Effector CD4-positive, alpha-beta T cell (primary cell): ENCODE measurements at regions not wholly inside any gene's neighbourhood (a gene's known extent, or its start where the extent isn't known, plus 50 kb on each side); places are given as distances from the start of the nearest gene placed in this dataset.
"Not testable (repeated sequence)": the region's sequence is repeated elsewhere in the genome, so short reads cannot be mapped to it uniquely, and the experiment has no call there.

Experiments used
- DNase-seq: peaks from one replicate; pipeline ENCODE4 v3.0.0-alpha.2; 2020

GRCh38 chr12:22812531-22812930 is 187.6 kb downstream of the ETNK1 start:
- no peak for DNase-seq

DNA sequence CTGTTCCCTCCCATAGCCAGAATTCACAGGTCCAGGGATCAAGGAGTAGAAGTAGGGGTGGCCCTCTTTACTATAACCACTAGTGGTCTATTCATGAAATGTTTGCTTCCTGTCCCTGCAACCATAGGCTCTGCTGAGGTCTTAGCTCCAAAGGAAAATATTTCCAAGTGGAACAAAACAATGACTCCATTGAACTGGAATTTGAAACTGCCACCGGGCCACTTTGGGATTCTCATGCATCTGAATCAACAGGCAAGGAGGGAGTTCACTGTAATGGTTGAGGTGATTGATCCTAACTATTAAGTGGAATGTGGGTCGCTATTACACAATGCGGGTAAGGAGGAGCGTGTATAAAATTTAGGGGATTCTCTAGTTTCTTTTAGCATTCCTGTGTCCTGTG is 197.0 kb downstream of the ETNK1 start:
- no peak for DNase-seq

- DNase-seq, result no peak
Measured at GRCh38 chr12:22826026-22826425, 201.1 kb downstream of the ETNK1 start.

DNA sequence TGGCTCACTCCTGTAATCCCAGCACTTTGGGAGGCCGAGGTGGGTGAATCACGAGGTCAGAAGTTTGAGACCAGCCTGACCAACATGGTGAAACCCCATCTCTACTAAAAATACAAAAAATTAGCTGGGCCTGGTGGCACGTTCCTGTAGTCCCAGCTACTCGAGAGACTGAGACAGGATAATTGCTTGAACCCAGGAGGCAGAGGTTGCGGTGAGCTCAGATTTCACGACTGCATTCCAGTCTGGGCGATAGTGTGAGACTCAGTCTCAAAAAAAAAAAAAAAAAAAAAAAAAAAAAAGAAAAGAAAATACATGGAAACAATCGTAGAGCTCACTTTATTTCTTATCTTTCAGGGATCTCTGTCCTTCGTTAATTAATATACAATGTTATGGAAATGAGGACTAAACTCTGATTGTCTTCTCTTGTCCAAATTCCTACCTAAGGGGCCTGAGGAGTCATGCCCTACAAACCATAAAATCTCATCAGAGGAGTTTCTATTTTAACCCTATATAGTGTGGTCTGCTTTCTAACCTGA is 201.5 kb downstream of the ETNK1 start:
- not testable (repeated sequence) for DNase-seq

DNA sequence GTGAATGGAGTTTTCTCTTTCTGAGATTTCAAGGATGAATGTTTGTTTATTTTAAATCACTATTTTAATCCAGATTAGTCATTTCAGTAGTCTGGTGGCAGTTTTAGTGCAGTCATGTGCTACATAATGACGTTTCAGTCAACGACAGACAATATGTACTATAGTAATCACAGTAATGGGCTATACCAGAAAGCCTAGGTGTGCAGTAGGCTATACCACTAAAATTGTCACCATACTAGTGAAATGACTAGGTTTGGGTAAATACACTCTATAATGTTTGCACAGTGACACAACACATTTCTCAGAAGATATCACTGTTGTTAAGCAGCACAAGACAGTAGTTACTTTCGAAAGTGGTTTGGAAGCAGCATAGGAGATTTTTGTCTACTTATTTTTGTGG is 203.1 kb downstream of the ETNK1 start:
- DNase-seq, result no peak

- no peak for DNase-seq
Measured at GRCh38 chr12:22835431-22835830, 210.5 kb downstream of the ETNK1 start.

DNA sequence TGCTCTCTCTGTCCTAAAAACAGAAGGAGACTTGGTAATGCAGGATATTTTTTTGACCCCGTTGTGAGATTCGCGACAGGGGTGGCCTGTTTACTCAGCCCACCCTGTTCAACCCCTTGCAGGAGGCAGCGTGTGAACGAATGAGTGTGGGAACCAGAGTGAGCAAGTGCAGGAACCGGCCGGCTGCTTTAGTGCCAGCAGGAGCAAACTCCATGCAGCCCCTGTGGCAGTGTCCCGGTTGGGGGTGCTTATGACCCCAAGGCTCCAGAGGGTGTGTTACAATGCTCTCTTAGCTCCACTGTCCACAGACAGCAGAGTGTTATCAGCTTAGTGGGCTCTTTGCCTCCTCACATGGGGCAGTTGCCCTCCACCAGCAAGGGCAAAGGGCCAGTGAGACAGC is 225.2 kb downstream of the ETNK1 start:
- no peak for DNase-seq

- DNase-seq, result no peak
Measured at GRCh38 chr12:22851532-22851931, 226.6 kb downstream of the ETNK1 start.

DNA sequence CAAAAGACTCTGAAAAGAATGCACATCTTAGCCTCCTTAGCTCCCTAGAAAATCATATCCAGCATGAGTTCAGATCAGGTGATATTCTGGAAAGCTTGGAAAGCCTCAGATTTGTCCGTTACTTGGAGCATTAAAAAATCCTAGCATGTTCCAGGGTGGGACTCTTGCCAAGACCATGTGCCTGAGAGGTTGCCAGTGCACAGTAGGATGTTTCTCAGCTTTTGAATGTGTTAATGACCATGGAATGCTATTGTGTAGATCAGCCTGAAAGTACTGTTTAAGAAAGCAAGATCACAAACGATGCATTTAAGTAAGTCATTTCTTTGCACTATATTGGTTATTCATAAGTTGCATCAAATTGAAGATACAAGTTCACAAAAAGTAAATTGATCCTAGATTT is 230.5 kb downstream of the ETNK1 start:
- DNase-seq, result no peak

DNA sequence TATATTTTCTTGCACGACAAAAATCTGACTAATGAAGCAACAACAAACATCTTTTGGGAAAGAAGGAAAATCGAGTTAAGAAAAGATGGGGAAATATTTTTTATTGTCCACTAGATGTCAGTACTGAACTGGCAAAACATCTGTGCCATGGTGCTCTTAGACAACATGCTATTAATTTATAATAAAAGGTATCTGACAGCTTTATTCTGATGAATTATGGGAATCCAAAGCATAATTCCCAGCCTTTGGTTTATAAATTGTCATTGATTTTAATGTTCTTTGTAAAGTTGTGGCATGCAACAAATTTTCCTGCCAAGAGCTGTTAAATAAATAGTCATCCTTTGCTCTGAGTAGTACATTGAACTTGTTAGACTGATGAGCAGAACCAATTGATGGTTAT is 231.2 kb downstream of the ETNK1 start:
- DNase-seq, result no peak

GRCh38 chr12:22858849-22859570 is 234.0 kb downstream of the ETNK1 start:
- no peak for DNase-seq

DNA sequence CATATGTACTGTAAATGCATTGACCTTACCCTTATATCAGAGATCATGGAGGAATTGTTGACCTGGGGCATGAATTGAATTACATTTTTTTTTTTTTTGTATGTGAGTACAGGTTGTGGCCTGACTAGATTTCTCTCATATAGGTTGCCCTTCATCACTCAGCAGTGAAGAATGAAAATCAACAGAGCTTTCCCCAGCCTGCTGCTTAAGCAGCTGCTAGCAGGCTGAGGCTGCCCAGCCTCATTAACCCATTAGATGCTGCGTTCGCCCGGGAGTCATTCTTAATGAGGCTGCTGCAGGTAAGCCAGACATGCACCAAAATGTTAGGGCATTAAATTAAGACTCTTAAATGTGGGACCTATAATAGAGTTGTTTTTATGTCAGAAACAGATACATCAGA is 236.0 kb downstream of the ETNK1 start:
- DNase-seq, result no peak

- no peak for DNase-seq
Measured at GRCh38 chr12:22865822-22866221, 240.9 kb downstream of the ETNK1 start.

DNA sequence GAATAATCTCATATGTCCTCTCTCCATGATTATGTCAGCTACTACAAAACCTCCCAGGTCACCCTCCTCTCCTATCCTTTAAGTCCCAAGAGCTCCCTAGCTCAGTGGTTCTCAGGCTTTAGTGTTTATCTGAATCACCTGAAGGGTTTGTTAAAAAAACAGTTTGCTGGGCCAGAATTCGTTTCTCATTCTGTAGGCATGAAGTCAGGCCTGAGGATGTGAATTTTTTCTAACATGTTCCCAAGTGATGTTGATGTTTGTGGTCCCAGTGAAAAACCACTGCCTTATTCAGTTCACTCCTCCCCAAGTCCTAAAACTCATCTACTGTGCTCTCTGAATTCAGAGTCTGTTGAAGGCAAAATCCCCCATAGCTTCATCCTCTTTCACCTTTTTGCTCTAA is 241.4 kb downstream of the ETNK1 start:
- no peak for DNase-seq

DNA sequence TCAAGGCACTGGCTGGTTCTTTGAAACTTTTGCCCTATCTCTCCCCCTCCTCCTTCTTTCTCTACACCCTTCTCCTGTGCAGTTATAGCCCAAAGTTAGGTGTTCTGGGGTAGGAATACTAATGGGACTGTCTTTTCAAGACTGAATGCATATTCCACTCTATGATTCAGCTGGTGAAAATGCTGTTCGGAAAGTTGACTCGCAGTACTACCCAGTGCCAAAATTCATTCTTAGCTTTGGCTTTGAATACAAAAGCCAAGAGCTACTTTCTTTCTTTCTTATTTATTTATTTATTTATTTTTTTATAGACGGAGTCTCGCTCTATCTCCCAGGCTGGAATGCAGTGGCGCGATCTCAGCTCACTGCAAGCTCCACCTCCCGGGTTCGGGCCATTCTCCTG is 249.2 kb downstream of the ETNK1 start:
- no peak for DNase-seq

- no peak for DNase-seq
Measured at GRCh38 chr12:22876262-22876661, 251.3 kb downstream of the ETNK1 start.

GRCh38 chr12:22879203-22879602 is 254.2 kb downstream of the ETNK1 start:
- DNase-seq, result no peak

- DNase-seq, result no peak
Measured at GRCh38 chr12:22880331-22880730, 255.4 kb downstream of the ETNK1 start.

DNA sequence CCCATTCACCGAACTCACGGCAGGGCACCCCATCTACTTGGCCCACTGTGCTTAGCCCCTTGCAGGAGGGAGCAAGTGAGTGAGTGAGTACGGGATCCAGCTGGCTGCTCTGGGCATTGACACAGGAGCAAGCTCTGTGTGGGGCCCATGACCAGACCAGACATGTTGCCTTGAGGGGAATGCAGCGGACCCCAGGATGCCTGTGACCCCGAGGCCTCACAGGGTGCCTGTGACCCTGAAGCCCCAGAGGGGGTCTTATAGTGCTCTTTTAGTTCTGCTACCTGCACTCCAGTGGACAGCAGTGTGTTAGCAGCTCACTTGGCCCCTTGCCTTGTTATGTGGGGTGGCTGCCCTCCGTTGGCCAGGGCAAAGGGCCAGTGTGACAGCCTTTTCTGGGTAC is 255.8 kb downstream of the ETNK1 start:
- DNase-seq, result no peak

- no peak for DNase-seq
Measured at GRCh38 chr12:22881878-22882385, 257.0 kb downstream of the ETNK1 start.

GRCh38 chr12:22882559-22882958 is 257.6 kb downstream of the ETNK1 start:
- DNase-seq, result no peak

- DNase-seq, result no peak
Measured at GRCh38 chr12:22893878-22894277, 268.9 kb downstream of the ETNK1 start.

GRCh38 chr12:22899184-22899583 is 274.2 kb downstream of the ETNK1 start:
- DNase-seq, result no peak

GRCh38 chr12:22900401-22900800 is 275.4 kb downstream of the ETNK1 start:
- no peak for DNase-seq

DNA sequence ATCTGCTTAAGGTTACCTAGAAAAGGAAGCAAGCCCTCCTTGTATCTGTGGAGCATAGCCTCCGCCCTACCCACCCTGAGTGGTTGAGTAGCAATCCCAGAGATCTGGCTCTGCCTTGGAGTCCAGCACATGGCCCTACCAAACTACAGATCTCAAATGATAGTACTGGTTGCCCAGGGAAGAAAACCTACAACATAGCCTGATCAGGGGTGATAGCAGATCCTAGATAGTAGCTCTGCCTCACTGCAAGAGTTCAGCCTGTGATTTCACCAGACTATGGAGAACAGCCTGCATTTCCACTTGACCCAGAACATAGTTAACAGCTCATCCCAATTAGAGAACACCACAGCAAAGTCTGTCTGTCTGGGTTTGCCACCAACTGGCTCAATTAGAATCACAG is 279.5 kb downstream of the ETNK1 start:
- DNase-seq, result no peak
